ENCODE measurements at regions not wholly inside any gene's neighbourhood (a gene's known extent, or its start where the extent isn't known, plus 50 kb on each side); places are given as distances from the start of the nearest gene placed in this dataset.
"Not testable (repeated sequence)": the region's sequence is repeated elsewhere in the genome, so short reads cannot be mapped to it uniquely, and the experiment has no call there.

DNA sequence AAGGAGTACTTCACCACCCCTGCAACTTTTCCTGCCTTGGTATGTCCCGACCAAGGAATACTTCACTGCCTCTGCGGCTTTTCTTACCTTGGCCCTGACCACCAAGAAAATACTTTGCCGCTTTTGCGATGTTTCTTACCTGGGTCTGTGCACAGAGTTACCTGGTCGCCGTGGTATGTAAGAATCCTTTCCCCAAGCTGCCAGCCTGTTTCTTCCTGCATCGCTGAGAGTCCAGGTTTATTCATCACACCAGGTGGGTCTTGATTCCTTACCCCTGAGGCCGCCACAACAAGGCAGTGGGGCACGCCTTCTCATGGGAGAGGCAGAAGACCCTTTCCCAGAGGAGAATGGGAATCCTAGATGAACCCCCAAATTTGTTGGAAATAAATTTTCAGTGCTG, 511.3 kb downstream of the EDEM1 start:
- H3K9me3 Mint-ChIP-seq, result peaks cover 10% of the 10 kb centered on the region
- no peak for ATAC-seq
- H3K4me3 Mint-ChIP-seq, result no peak overlapping the region
- no peaks in the 10 kb centered on the region for H3K36me3 Mint-ChIP-seq
- H3K4me1 Mint-ChIP-seq, result no peaks in the 10 kb centered on the region
- no peak for DNase-seq (ENCODE audit: low spot score in 2 of 2)
- no peak overlapping the region for H3K27ac Mint-ChIP-seq

DNA sequence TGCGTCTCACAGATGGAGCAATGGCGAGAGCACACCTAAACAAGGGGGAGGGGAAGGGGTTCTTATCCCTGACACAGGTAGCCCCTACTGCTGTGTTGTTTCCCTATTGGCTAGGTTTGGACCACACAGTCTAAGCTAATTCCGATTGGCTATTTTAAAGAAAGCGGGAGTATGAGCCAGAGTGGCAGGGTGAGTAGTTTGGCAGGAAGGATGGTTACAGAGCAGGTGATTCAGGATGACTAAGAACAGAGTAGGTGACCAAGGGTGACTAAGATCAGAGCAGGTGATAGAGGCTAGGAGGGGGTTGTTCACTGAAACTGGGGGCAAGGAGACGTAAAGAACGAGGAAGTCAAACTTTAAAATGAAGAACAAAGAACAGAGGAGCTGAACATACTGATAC, 511.8 kb downstream of the EDEM1 start:
- H3K9me3 Mint-ChIP-seq, result peaks cover 10% of the 10 kb centered on the region
- DNase-seq (ENCODE audit: low spot score in 2 of 2), result no peak
- H3K36me3 Mint-ChIP-seq, result no peaks in the 10 kb centered on the region
- no peaks in the 10 kb centered on the region for H3K4me1 Mint-ChIP-seq
- H3K4me3 Mint-ChIP-seq, result no peak overlapping the region
- H3K27ac Mint-ChIP-seq, result no peak overlapping the region
- no peak for ATAC-seq

DNA sequence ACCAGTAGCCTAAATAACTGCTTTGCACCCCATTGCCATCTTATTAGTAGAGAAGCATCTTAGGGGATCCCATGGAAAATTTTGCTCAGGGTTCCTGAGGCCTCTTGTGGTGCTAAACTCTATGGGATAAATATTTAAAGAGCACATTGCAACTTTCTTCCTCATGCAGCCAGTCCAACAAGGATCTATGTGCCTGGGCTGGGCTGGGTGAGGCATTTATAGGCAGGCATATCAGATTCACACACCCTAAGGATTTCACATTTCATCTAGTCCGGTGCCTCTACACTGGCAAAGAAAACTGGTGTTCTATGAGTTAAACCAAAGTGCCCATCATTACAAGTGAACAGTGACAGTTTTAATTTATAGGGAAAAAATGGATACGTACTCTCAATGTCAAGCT, 512.3 kb downstream of the EDEM1 start:
- ATAC-seq (no peak), DNase-seq (ENCODE audit: low spot score in 2 of 2) (no peak)
- Mint-ChIP-seq H3K36me3 (no peaks in the 10 kb centered on the region), H3K9me3 (peaks cover 10% of the 10 kb centered on the region), H3K27ac (no peak overlapping the region), H3K4me3 (no peak overlapping the region), H3K4me1 (no peaks in the 10 kb centered on the region)

DNA sequence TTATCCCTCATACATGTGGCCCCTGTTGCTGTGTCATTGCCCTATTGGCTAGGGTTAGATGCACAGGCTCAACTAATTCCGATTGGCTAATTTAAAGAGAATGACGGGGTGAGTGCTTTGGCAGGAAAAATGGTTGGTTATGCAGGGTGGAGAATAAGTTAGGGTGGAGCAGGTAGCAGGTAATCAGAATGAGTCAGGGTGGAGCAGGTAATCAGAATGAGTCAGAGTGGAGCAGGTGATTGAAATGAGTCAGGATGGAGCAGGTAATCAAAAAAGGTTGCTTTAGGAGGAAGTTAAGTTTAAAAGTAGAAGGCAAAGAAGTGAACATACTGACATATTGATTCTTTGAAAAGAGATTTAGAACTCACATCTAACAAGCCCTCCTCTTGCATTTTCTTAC, 513.5 kb downstream of the EDEM1 start:
- not testable (repeated sequence) for ATAC-seq

DNA sequence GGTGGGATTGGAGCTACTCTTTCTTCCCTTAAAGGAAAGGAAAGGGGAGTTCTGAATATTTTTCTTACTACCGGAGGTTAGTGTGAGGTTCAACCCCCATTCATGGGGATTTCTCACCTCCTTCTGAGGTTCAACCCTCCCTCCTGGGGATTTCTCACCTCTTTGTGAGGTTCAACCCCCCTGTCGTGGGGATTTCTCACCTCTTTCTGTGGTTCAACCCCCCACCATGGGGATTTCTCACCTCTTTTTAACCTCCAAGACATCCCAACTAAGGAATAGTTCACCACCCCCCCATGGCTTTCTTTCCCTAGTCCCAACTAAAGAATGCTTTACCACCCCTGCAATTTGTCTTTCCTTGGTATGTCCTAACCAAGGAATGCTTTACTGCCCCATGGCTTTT, 520.3 kb downstream of the EDEM1 start:
- DNase-seq (ENCODE audit: low spot score in 2 of 2), result no peak
- ATAC-seq, result no peak
- Mint-ChIP-seq H3K9me3 (peaks cover 5% of the 10 kb centered on the region), H3K4me1 (no peaks in the 10 kb centered on the region), H3K27ac (no peak overlapping the region), H3K36me3 (no peaks in the 10 kb centered on the region), H3K4me3 (no peak overlapping the region)

More for the DNA sequence above, 513.5 kb downstream of the EDEM1 start:
- not testable (repeated sequence) for H3K9me3 Mint-ChIP-seq; H3K27ac Mint-ChIP-seq; H3K4me1 Mint-ChIP-seq; H3K4me3 Mint-ChIP-seq; H3K36me3 Mint-ChIP-seq; DNase-seq (ENCODE audit: low spot score in 2 of 2)

DNA sequence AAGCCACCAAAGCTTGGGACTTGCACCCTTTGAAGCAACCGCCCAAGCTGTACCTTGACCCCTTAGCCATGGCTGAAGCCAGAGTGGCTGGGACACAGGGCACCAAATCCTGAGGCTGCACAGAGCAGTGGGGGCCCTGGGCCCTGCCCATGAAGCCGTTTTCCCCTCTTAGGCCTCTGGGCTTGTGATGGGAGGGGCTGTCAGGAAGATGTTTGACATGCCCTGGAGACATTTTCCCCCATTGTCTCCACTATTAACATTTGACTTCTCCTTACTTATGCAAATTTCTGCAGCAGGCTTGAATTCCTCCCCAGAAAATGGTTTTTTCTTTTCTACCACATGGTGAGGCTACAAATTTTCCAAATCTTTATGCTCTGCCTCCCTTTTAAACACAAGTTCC, 522.2 kb downstream of the EDEM1 start:
- Mint-ChIP-seq H3K4me3 (no peak overlapping the region), H3K9me3 (peaks cover 12% of the 10 kb centered on the region), H3K36me3 (no peaks in the 10 kb centered on the region), H3K27ac (no peak overlapping the region), H3K4me1 (no peaks in the 10 kb centered on the region)
- no peak for ATAC-seq
- no peak for DNase-seq (ENCODE audit: low spot score in 2 of 2)

DNA sequence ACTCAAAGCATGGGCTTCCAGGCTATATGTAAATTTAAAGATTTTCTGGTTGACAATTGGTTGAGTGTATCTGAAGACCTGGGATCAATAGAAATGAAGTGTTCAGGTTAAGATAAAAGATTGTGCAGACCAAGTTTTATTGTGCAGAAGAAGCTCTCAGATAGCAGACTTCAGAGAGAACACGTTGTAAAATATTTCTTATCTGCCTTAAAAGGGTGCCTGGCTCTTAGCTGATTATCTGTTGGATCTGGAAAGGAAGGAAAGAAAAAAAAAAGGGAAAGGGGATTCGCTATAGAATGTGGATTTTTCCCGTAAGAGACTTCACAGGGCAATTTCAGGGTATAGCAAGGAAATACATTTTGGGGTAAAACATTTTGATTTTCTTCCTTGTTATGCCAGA, 523.2 kb downstream of the EDEM1 start:
- no peak overlapping the region for H3K4me3 Mint-ChIP-seq
- H3K36me3 Mint-ChIP-seq, result no peaks in the 10 kb centered on the region
- no peak for ATAC-seq
- peaks cover 12% of the 10 kb centered on the region for H3K9me3 Mint-ChIP-seq
- H3K4me1 Mint-ChIP-seq, result no peaks in the 10 kb centered on the region
- no peak overlapping the region for H3K27ac Mint-ChIP-seq
- no peak for DNase-seq (ENCODE audit: low spot score in 2 of 2)

DNA sequence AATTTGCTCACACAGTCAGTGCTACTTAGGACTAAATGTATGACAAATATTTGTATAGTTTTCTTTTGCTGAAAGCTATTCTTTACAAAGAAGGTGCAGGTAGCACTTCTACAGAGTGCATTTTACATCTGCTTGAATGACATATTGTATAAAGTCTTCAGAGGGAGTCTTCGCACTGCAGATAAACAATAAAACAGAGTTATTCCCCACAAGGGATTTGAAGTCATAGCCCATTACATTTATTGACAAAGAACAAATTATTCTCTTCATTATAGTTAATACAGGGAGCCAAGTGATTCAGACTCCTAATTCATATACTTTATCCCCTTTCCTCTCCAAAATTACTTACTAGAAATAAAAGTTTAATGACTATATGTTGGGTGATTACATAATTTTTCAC, 529.7 kb downstream of the EDEM1 start:
- H3K27ac Mint-ChIP-seq, result no peak overlapping the region
- peaks cover 13% of the 10 kb centered on the region for H3K9me3 Mint-ChIP-seq
- DNase-seq (ENCODE audit: low spot score in 2 of 2) (no peak), ATAC-seq (no peak)
- H3K4me3 Mint-ChIP-seq, result no peak overlapping the region
- no peaks in the 10 kb centered on the region for H3K36me3 Mint-ChIP-seq
- no peaks in the 10 kb centered on the region for H3K4me1 Mint-ChIP-seq

DNA sequence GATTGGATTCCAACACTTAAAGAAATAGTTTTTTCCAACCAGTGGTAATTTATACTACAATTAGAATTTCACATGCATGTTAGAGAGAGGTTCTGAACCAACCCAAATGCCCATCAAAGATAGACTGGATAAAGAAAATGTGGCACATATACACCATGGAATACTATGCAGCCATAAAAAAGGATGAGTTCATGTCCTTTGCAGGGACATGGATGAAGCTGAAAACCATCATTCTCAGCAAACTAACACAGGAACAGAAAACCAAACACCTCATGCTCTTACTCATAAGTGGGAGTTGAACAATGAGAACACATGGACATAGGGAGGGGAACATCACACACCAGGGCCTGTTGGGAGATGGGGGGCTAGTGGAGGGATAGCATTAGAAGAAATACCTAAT, 532.2 kb downstream of the EDEM1 start:
- H3K4me1 Mint-ChIP-seq; ATAC-seq; H3K9me3 Mint-ChIP-seq; H3K27ac Mint-ChIP-seq; DNase-seq (ENCODE audit: low spot score in 2 of 2); H3K4me3 Mint-ChIP-seq; H3K36me3 Mint-ChIP-seq: not testable (repeated sequence)

DNA sequence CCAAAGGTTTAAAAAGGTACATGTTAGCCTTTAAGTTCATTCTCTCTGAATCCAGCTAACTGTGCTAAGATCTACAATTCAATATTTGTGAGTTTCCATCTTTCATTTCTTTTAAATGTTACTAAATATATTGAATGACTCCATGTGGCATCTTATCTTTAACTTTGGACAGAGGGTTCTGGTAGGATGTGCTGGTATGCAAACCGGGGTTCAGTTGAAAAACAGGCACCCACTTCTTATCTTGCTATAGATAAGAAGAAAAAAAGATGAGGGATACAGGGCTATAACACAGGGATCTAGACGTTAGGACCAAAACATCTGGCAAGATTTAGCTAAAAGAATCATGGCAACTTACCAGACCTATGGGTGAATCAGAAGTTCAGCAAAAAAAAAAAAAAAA, 538.3 kb downstream of the EDEM1 start:
- no peaks in the 10 kb centered on the region for H3K36me3 Mint-ChIP-seq
- H3K27ac Mint-ChIP-seq, result no peak overlapping the region
- no peak overlapping the region for H3K4me3 Mint-ChIP-seq
- H3K9me3 Mint-ChIP-seq, result peaks cover 8% of the 10 kb centered on the region
- H3K4me1 Mint-ChIP-seq, result no peaks in the 10 kb centered on the region
- ATAC-seq (no peak), DNase-seq (ENCODE audit: low spot score in 2 of 2) (no peak)

DNA sequence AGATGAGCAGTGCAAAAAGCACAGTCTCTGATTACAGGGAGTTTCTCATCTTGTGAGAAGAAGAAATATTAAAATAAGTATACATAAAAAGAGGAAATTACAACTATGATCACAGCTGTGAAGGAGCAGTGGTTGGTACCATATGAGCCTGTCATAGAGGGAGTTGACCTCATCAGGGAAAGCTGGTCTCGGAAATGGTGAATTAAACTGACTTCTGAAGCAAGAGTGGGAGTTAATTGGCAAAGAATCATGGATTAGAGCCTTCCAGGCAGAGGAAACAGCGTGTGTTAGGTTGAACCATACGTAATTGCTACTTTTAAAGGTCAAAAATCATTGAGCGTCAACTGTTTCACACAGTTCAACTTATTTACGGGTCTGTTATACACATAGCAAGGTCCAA, 539.1 kb downstream of the EDEM1 start:
- no peaks in the 10 kb centered on the region for H3K4me1 Mint-ChIP-seq
- no peak for DNase-seq (ENCODE audit: low spot score in 2 of 2)
- H3K9me3 Mint-ChIP-seq, result peaks cover 4% of the 10 kb centered on the region
- no peaks in the 10 kb centered on the region for H3K36me3 Mint-ChIP-seq
- ATAC-seq, result no peak
- no peak overlapping the region for H3K27ac Mint-ChIP-seq
- H3K4me3 Mint-ChIP-seq, result no peak overlapping the region

DNA sequence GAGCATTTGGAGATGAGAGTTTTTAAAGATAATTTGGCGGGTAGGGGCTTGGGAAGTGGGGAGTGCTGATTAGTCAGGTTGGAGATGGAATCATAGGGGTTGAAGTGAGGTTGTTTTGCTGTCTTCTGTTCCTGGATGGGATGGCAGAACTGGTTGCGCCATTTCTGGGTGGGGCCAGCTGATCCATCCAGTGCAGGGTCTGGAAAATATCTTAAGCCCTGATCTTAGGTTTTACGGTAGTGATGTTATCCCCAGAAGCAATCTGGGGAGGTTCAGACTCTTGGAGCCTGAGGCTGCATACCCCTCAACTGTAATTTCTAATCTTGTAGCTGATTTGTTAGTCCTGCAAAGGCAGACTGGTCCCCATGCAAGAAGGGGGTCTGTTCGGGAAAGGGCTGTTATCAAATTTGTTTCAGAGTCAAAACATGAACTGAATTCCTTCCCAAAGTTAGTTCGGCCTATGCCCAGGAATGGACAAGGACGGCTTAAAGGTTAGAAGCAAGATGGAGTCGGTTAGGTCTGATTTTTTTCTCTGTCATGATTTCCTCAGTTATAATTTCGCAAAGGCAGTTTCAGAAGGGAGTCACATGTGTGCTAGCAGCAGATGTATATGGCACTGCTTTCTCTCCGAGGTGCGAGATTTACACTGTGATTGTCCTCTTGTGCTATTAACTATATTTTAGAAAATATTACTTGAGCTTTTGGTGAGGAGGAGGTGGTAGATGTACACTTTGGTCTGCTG, 540.4 kb downstream of the EDEM1 start:
- Mint-ChIP-seq H3K9me3 (peaks cover 4% of the 10 kb centered on the region), H3K4me1 (no peaks in the 10 kb centered on the region), H3K27ac (no peak overlapping the region), H3K36me3 (no peaks in the 10 kb centered on the region), H3K4me3 (no peak overlapping the region)
- DNase-seq (ENCODE audit: low spot score in 2 of 2), result no peak
- ATAC-seq, result no peak

DNA sequence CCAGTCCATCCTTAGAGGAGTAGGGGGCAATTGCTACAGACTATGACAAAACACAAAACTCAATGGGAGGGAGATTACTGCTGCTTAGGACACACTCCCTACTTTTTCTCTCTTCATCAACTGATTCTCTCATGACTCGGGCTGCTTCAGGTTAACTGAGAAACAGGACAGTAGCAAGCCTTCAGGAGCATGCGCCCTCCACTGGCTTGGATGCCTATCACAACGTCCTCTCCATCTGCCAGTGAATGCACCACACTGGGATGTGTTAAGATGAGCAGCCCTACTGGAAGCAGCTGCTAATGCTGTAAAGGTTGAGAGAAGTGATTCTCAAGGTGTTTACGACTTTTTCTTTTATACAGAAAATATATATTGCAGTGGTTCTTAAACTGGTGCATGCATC, 542.3 kb downstream of the EDEM1 start:
- ATAC-seq, result no peak
- Mint-ChIP-seq H3K4me1 (no peaks in the 10 kb centered on the region), H3K4me3 (no peak overlapping the region), H3K27ac (no peak overlapping the region), H3K9me3 (peaks cover 6% of the 10 kb centered on the region), H3K36me3 (no peaks in the 10 kb centered on the region)
- DNase-seq (ENCODE audit: low spot score in 2 of 2), result no peak

DNA sequence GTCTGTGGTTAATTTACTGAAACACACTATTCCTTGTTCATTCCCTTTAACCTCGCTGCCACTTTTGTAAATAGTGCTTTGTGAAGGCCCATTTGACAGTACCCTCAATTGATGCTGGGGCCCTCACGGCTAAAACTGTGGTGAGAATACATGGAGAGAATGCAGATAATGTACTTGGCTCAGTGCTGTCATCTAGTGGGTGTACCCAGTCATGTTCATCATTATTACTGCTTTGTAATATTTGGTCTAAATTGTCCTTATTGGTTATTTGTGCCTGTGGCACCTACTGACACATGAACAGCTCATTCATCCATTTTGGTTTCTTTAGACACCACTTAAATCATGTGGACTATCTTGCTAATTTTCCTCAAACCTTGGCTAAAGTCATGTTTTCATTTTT, 543.6 kb downstream of the EDEM1 start:
- Mint-ChIP-seq H3K9me3 (peaks cover 7% of the 10 kb centered on the region), H3K4me1 (no peaks in the 10 kb centered on the region), H3K4me3 (no peak overlapping the region), H3K27ac (no peak overlapping the region), H3K36me3 (no peaks in the 10 kb centered on the region)
- ATAC-seq (no peak), DNase-seq (ENCODE audit: low spot score in 2 of 2) (no peak)

DNA sequence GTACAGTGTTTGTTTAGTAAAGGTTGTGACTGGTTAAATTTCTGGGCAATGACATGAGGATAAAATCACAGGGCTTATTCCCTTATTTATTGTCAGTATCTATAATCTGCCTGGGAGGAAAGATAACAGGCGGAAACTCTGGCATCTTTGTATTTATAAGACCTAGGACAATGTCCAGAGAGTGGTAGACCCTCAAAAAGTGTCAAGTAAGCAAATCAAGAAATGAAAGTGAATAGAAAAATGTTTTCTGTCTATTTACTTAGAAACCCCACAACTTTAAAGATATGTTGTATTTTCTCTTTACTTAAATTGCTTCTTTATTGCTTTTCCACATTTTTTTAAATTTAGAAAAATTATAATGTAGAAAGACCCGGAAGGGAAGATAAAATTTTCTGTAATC, 544.6 kb downstream of the EDEM1 start:
- ATAC-seq (no peak), DNase-seq (ENCODE audit: low spot score in 2 of 2) (no peak)
- Mint-ChIP-seq H3K36me3 (no peaks in the 10 kb centered on the region), H3K4me1 (no peaks in the 10 kb centered on the region), H3K9me3 (peaks cover 10% of the 10 kb centered on the region), H3K27ac (no peak overlapping the region), H3K4me3 (no peak overlapping the region)

DNA sequence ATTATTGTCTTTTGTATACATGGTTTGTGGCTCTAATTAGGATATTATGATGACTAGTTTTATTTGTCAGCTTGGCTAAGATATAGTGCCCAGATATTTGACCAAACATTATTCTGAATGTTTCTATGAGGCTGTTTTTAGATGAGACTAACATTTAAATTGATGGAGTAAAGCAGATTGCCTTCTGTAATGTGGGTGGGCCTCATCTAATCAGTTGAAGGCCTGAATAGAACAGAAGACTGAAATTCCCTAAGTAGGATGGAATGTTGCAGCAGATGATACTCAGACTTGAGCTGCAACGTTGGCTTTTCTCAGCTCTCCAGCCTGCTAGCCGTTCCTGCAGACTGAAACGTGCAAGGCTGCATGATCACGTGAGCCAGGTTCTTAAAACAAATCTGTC, 546.5 kb downstream of the EDEM1 start:
- Mint-ChIP-seq H3K4me3 (no peak overlapping the region), H3K4me1 (no peaks in the 10 kb centered on the region), H3K36me3 (no peaks in the 10 kb centered on the region), H3K27ac (no peak overlapping the region), H3K9me3 (peaks cover 6% of the 10 kb centered on the region)
- no peak for ATAC-seq
- DNase-seq (ENCODE audit: low spot score in 2 of 2), result no peak

DNA sequence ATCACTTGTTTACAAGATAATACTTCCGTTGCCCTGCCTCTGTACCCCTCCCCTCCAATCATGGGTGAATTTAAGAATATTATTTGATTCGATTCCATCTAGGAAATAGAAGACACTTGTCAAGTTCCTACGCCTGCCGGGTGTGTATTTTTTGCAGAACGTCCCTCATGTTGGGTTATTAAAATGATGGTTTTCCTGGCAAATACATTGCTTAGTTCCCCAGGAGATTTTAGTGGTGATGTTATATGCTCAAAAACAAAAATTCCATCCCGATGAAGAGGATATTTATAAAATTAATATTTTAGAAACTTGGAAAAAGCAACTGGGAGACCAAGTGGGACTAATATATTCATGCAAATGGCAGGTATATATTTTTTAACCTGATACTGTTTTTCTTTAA, 548.4 kb downstream of the EDEM1 start:
- ATAC-seq (no peak), DNase-seq (ENCODE audit: low spot score in 2 of 2) (no peak)
- no peaks in the 10 kb centered on the region for H3K36me3 Mint-ChIP-seq
- no peak overlapping the region for H3K27ac Mint-ChIP-seq
- no peak overlapping the region for H3K4me3 Mint-ChIP-seq
- peaks cover 14% of the 10 kb centered on the region for H3K9me3 Mint-ChIP-seq
- no peaks in the 10 kb centered on the region for H3K4me1 Mint-ChIP-seq
